SK-N-MC (cell line): ENCODE measurements at regions not wholly inside any gene's neighbourhood (a gene's known extent, or its start where the extent isn't known, plus 50 kb on each side); places are given as distances from the start of the nearest gene placed in this dataset.

Experiments
- EZH2 ChIP-seq: fragments of 200-600 bp; sonication (generic); IDR thresholded peaks from one replicate; pipeline ENCODE4 v1.6.1; 2017; ENCODE audit warnings: antibody characterized with exemption
- POLR2AphosphoS5 ChIP-seq: IDR thresholded peaks from 2 replicates; pipeline ENCODE4 v1.6.1; 2012; ENCODE audit warnings: mild to moderate bottlenecking, low read depth, low read length, borderline replicate concordance

- TF ChIP-seq POLR2AphosphoS5, result no peak
- no peak for TF ChIP-seq EZH2
Observed at GRCh38 chr1:87753366-87753765, 424.7 kb downstream of the LMO4 start.
